ENCODE measurements at regions not wholly inside any gene's neighbourhood (a gene's known extent, or its start where the extent isn't known, plus 50 kb on each side); places are given as distances from the start of the nearest gene placed in this dataset.

GRCh38 chr3:16807391-16807790 lies 77.4 kb upstream of the PLCL2 start:
- Histone ChIP-seq H2AFZ (ENCODE audit: low read length, unreplicated experiment) (peak overlapping the region; percentile 89), H3K4me3 (ENCODE audit: low read depth, low read length) (no peak overlapping the region), H3K79me2 (ENCODE audit: control insufficient read depth, insufficient read depth, low read length, unreplicated experiment) (no peaks in the 10 kb centered on the region), H3K27ac (ENCODE audit: low read depth, low read length) (0 out of 2 replicates have a peak overlapping the region, but pooled peaks have one; percentile 22), H3K36me3 (ENCODE audit: insufficient read depth, low read length) (no peaks in the 10 kb centered on the region), H3K4me1 (ENCODE audit: control insufficient read depth, insufficient read depth, low read length, unreplicated experiment) (peaks cover 30% of the 10 kb centered on the region), H3K27me3 (ENCODE audit: insufficient read depth, low read length) (no peaks in the 10 kb centered on the region)

- Histone ChIP-seq H2AFZ (ENCODE audit: low read length, unreplicated experiment) (no peak overlapping the region), H3K27me3 (ENCODE audit: insufficient read depth, low read length) (no peaks in the 10 kb centered on the region), H3K27ac (ENCODE audit: low read depth, low read length) (no peak overlapping the region), H3K36me3 (ENCODE audit: insufficient read depth, low read length) (no peaks in the 10 kb centered on the region), H3K79me2 (ENCODE audit: control insufficient read depth, insufficient read depth, low read length, unreplicated experiment) (no peaks in the 10 kb centered on the region), H3K4me1 (ENCODE audit: control insufficient read depth, insufficient read depth, low read length, unreplicated experiment) (peaks cover 30% of the 10 kb centered on the region), H3K4me3 (ENCODE audit: low read depth, low read length) (no peak overlapping the region)
These were observed 76.2 kb upstream of the PLCL2 start for GRCh38 chr3:16808393-16809107.

- Histone ChIP-seq H3K4me3 (ENCODE audit: low read depth, low read length) (no peak overlapping the region), H3K27me3 (ENCODE audit: insufficient read depth, low read length) (no peaks in the 10 kb centered on the region), H2AFZ (ENCODE audit: low read length, unreplicated experiment) (no peak overlapping the region), H3K36me3 (ENCODE audit: insufficient read depth, low read length) (no peaks in the 10 kb centered on the region), H3K79me2 (ENCODE audit: control insufficient read depth, insufficient read depth, low read length, unreplicated experiment) (no peaks in the 10 kb centered on the region), H3K27ac (ENCODE audit: low read depth, low read length) (no peak overlapping the region), H3K4me1 (ENCODE audit: control insufficient read depth, insufficient read depth, low read length, unreplicated experiment) (peaks cover 30% of the 10 kb centered on the region)
These were observed 75.3 kb upstream of the PLCL2 start for GRCh38 chr3:16809482-16809881.

GRCh38 chr3:16809993-16810392 lies 74.8 kb upstream of the PLCL2 start:
- H3K27me3 ChIP-seq (ENCODE audit: insufficient read depth, low read length) = no peaks in the 10 kb centered on the region
- no peak overlapping the region for H2AFZ ChIP-seq (ENCODE audit: low read length, unreplicated experiment)
- no peak overlapping the region for H3K27ac ChIP-seq (ENCODE audit: low read depth, low read length)
- no peak overlapping the region for H3K4me3 ChIP-seq (ENCODE audit: low read depth, low read length)
- H3K79me2 ChIP-seq (ENCODE audit: control insufficient read depth, insufficient read depth, low read length, unreplicated experiment) = no peaks in the 10 kb centered on the region
- H3K4me1 ChIP-seq (ENCODE audit: control insufficient read depth, insufficient read depth, low read length, unreplicated experiment) = peaks cover 30% of the 10 kb centered on the region
- H3K36me3 ChIP-seq (ENCODE audit: insufficient read depth, low read length) = no peaks in the 10 kb centered on the region

GRCh38 chr3:16810593-16811367 lies 74.0 kb upstream of the PLCL2 start:
- H2AFZ ChIP-seq (ENCODE audit: low read length, unreplicated experiment) = no peak overlapping the region
- no peaks in the 10 kb centered on the region for H3K27me3 ChIP-seq (ENCODE audit: insufficient read depth, low read length)
- H3K4me1 ChIP-seq (ENCODE audit: control insufficient read depth, insufficient read depth, low read length, unreplicated experiment) = peaks cover 30% of the 10 kb centered on the region
- no peak overlapping the region for H3K27ac ChIP-seq (ENCODE audit: low read depth, low read length)
- H3K36me3 ChIP-seq (ENCODE audit: insufficient read depth, low read length) = no peaks in the 10 kb centered on the region
- no peaks in the 10 kb centered on the region for H3K79me2 ChIP-seq (ENCODE audit: control insufficient read depth, insufficient read depth, low read length, unreplicated experiment)
- H3K4me3 ChIP-seq (ENCODE audit: low read depth, low read length) = no peak overlapping the region

GRCh38 chr3:16811950-16812349 lies 72.8 kb upstream of the PLCL2 start:
- Histone ChIP-seq H3K4me3 (ENCODE audit: low read depth, low read length) (no peak overlapping the region), H3K36me3 (ENCODE audit: insufficient read depth, low read length) (no peaks in the 10 kb centered on the region), H3K79me2 (ENCODE audit: control insufficient read depth, insufficient read depth, low read length, unreplicated experiment) (no peaks in the 10 kb centered on the region), H2AFZ (ENCODE audit: low read length, unreplicated experiment) (no peak overlapping the region), H3K4me1 (ENCODE audit: control insufficient read depth, insufficient read depth, low read length, unreplicated experiment) (peaks cover 30% of the 10 kb centered on the region), H3K27me3 (ENCODE audit: insufficient read depth, low read length) (no peaks in the 10 kb centered on the region), H3K27ac (ENCODE audit: low read depth, low read length) (no peak overlapping the region)

GRCh38 chr3:16813336-16813735 lies 71.4 kb upstream of the PLCL2 start:
- H3K4me3 ChIP-seq (ENCODE audit: low read depth, low read length) = no peak overlapping the region
- no peaks in the 10 kb centered on the region for H3K36me3 ChIP-seq (ENCODE audit: insufficient read depth, low read length)
- H2AFZ ChIP-seq (ENCODE audit: low read length, unreplicated experiment) = no peak overlapping the region
- no peaks in the 10 kb centered on the region for H3K27me3 ChIP-seq (ENCODE audit: insufficient read depth, low read length)
- peaks cover 16% of the 10 kb centered on the region for H3K4me1 ChIP-seq (ENCODE audit: control insufficient read depth, insufficient read depth, low read length, unreplicated experiment)
- no peak overlapping the region for H3K27ac ChIP-seq (ENCODE audit: low read depth, low read length)
- H3K79me2 ChIP-seq (ENCODE audit: control insufficient read depth, insufficient read depth, low read length, unreplicated experiment) = no peaks in the 10 kb centered on the region

GRCh38 chr3:16816048-16816780 lies 68.5 kb upstream of the PLCL2 start:
- no peaks in the 10 kb centered on the region for H3K79me2 ChIP-seq (ENCODE audit: control insufficient read depth, insufficient read depth, low read length, unreplicated experiment)
- no peak overlapping the region for H3K27ac ChIP-seq (ENCODE audit: low read depth, low read length)
- no peaks in the 10 kb centered on the region for H3K4me1 ChIP-seq (ENCODE audit: control insufficient read depth, insufficient read depth, low read length, unreplicated experiment)
- no peaks in the 10 kb centered on the region for H3K27me3 ChIP-seq (ENCODE audit: insufficient read depth, low read length)
- no peak overlapping the region for H3K4me3 ChIP-seq (ENCODE audit: low read depth, low read length)
- no peak overlapping the region for H2AFZ ChIP-seq (ENCODE audit: low read length, unreplicated experiment)
- no peaks in the 10 kb centered on the region for H3K36me3 ChIP-seq (ENCODE audit: insufficient read depth, low read length)

GRCh38 chr3:16817197-16817596 lies 67.6 kb upstream of the PLCL2 start:
- Histone ChIP-seq H3K4me1 (ENCODE audit: control insufficient read depth, insufficient read depth, low read length, unreplicated experiment) (no peaks in the 10 kb centered on the region), H2AFZ (ENCODE audit: low read length, unreplicated experiment) (no peak overlapping the region), H3K27ac (ENCODE audit: low read depth, low read length) (no peak overlapping the region), H3K36me3 (ENCODE audit: insufficient read depth, low read length) (no peaks in the 10 kb centered on the region), H3K79me2 (ENCODE audit: control insufficient read depth, insufficient read depth, low read length, unreplicated experiment) (no peaks in the 10 kb centered on the region), H3K27me3 (ENCODE audit: insufficient read depth, low read length) (no peaks in the 10 kb centered on the region), H3K4me3 (ENCODE audit: low read depth, low read length) (no peak overlapping the region)

- Histone ChIP-seq H3K4me1 (ENCODE audit: control insufficient read depth, insufficient read depth, low read length, unreplicated experiment) (no peaks in the 10 kb centered on the region), H3K4me3 (ENCODE audit: low read depth, low read length) (no peak overlapping the region)
These were observed 66.6 kb upstream of the PLCL2 start for GRCh38 chr3:16818194-16818593.

More at GRCh38 chr3:16818194-16818593, 66.6 kb upstream of the PLCL2 start:
- Histone ChIP-seq H3K27me3 (ENCODE audit: insufficient read depth, low read length) (no peaks in the 10 kb centered on the region), H3K79me2 (ENCODE audit: control insufficient read depth, insufficient read depth, low read length, unreplicated experiment) (no peaks in the 10 kb centered on the region), H2AFZ (ENCODE audit: low read length, unreplicated experiment) (no peak overlapping the region), H3K27ac (ENCODE audit: low read depth, low read length) (no peak overlapping the region), H3K36me3 (ENCODE audit: insufficient read depth, low read length) (no peaks in the 10 kb centered on the region)

All from ACC112 (cell line).